H1 (cell line): ENCODE measurements at regions not wholly inside any gene's neighbourhood (a gene's known extent, or its start where the extent isn't known, plus 50 kb on each side); places are given as distances from the start of the nearest gene placed in this dataset.

Experiments used
- CTCF ChIA-PET: fragments of 300-600 bp; sonication (Branson Sonifier 250); formaldehyde crosslinking; loops from one replicate; lab custom pipeline; 2021; ENCODE audit not compliant: partially characterized antibody; lab: Charles Lee
- POLR2A ChIA-PET: fragments of 300-600 bp; sonication (Branson Sonifier 250); formaldehyde crosslinking; loops from one replicate; lab custom pipeline; 2021; ENCODE audit warnings: inconsistent platforms; ENCODE audit not compliant: partially characterized antibody; lab: Charles Lee
- DNase-seq, 2 experiments: peaks; one replicate each; pipeline versions ENCODE4 v3.0.0 to v3.0.0-alpha.2; 2010 to 2022; ENCODE audit warnings: low spot score in 2 of 2, low read depth in 1 of 2, mixed read lengths in 1 of 2
- FAIRE-seq: peaks from 2 replicates; lab custom pipeline; 2011; peaks lifted over from hg19 to GRCh38; lab: Jason Lieb, UNC
- H2AFZ ChIP-seq: 2 replicates; pipeline ENCODE4 v1.8.1; 2012; ENCODE audit warnings: low read length, inconsistent platforms
- H2AK5ac ChIP-seq: 2 replicates; pipeline ENCODE4 v1.6.1; 2013; ENCODE audit warnings: low read depth, low read length
- H2BK120ac ChIP-seq: replicated peaks from 2 replicates; pipeline ENCODE3; 2013; ENCODE audit warnings: low read depth, low read length, inconsistent platforms
- H2BK12ac ChIP-seq: 2 replicates; pipeline ENCODE4 v1.6.1; 2013; ENCODE audit warnings: low read depth, low read length
- H2BK15ac ChIP-seq: 2 replicates; pipeline ENCODE4 v1.6.1; 2013; ENCODE audit warnings: low read length
- H2BK20ac ChIP-seq: 2 replicates; pipeline ENCODE4 v1.6.1; 2013; ENCODE audit warnings: low read length
- H2BK5ac ChIP-seq: 2 replicates; pipeline ENCODE4 v1.6.1; 2013; ENCODE audit warnings: low read depth, low read length
- H3K14ac ChIP-seq: 2 replicates; pipeline ENCODE4 v1.6.1; 2013; ENCODE audit warnings: inconsistent platforms; ENCODE audit not compliant: insufficient read length
- H3K18ac ChIP-seq: 2 replicates; pipeline ENCODE4 v1.6.1; 2013; ENCODE audit warnings: low read length; ENCODE audit errors: extremely low read depth
- H3K23ac ChIP-seq: 2 replicates; pipeline ENCODE4 v1.6.1; 2013; ENCODE audit warnings: inconsistent platforms; ENCODE audit not compliant: insufficient read length
- H3K23me2 ChIP-seq: 2 replicates; pipeline ENCODE4 v1.6.1; 2013; ENCODE audit warnings: low read depth, low read length
- H3K27ac ChIP-seq: 2 replicates; pipeline ENCODE4 v1.6.1; 2011; ENCODE audit warnings: low read depth, low read length, inconsistent platforms
- H3K27me3 ChIP-seq, 4 experiments: replicated peaks in 1 of 4; 1 replicate in 1 of 4; 2 replicates in 3 of 4; pipeline versions ENCODE4 v1.6.1 to v1.8.1; 2011 to 2013; ENCODE audit warnings: low read length in 3 of 4, mild to moderate bottlenecking in 3 of 4, inconsistent platforms in 2 of 4, mixed read lengths in 2 of 4, moderate library complexity in 1 of 4; ENCODE audit not compliant: control insufficient read depth in 3 of 4, insufficient read depth in 3 of 4; ENCODE audit errors: extremely low read depth in 1 of 4
- H3K36me3 ChIP-seq, 4 experiments: 2 replicates each; pipeline versions ENCODE4 v1.6.1 to v1.8.1; 2011 to 2013; ENCODE audit warnings: mild to moderate bottlenecking in 4 of 4, low read length in 3 of 4, moderate library complexity in 2 of 4, control low read depth in 1 of 4, inconsistent platforms in 1 of 4; ENCODE audit not compliant: insufficient read depth in 4 of 4, control insufficient read depth in 2 of 4
- H3K4ac ChIP-seq: replicated peaks from 2 replicates; pipeline ENCODE3; 2013; ENCODE audit warnings: low read length, low read depth, mixed read lengths, inconsistent platforms; ENCODE audit not compliant: insufficient read length
- H3K4me1 ChIP-seq, 4 experiments: replicated peaks in 1 of 4; 1 replicate in 1 of 4; 2 replicates in 3 of 4; pipeline versions ENCODE4 v1.6.1 to v1.8.1; 2011 to 2013; ENCODE audit warnings: low read length in 3 of 4, inconsistent platforms in 2 of 4, mixed read lengths in 1 of 4; ENCODE audit not compliant: insufficient read depth in 4 of 4, control insufficient read depth in 3 of 4
- H3K4me2 ChIP-seq, 2 experiments: 2 replicates each; pipeline versions ENCODE4 v1.6.1 to v1.8.1; 2011 to 2013; ENCODE audit warnings: low read depth in 2 of 2, low read length in 2 of 2, control low read depth in 1 of 2, inconsistent platforms in 1 of 2, mild to moderate bottlenecking in 1 of 2; ENCODE audit not compliant: insufficient read depth in 1 of 2
- H3K4me3 ChIP-seq, 4 experiments: fragments of 200-600, 300-600 bp in 1 of 4; sonication (generic), shearing (Covaris generic), sonication (Bioruptor Twin) in 1 of 4; 2 replicates each; pipeline versions ENCODE4 v1.5.1 to v1.8.1; 2011 to 2016; ENCODE audit warnings: low read length in 4 of 4, low read depth in 3 of 4, control low read depth in 2 of 4, inconsistent platforms in 2 of 4, mild to moderate bottlenecking in 2 of 4, mixed read lengths in 1 of 4, moderate library complexity in 1 of 4; ENCODE audit not compliant: insufficient read depth in 2 of 4; ENCODE audit errors: extremely low read depth in 1 of 4
- H3K56ac ChIP-seq: replicated peaks from 2 replicates; pipeline ENCODE3; 2013; ENCODE audit warnings: low read depth, mild to moderate bottlenecking, mixed read lengths, low read length, inconsistent platforms; ENCODE audit not compliant: insufficient read length
- H3K79me1 ChIP-seq: 2 replicates; pipeline ENCODE4 v1.6.1; 2013; ENCODE audit warnings: low read depth, low read length, control low read depth
- H3K79me2 ChIP-seq, 2 experiments: 2 replicates each; pipeline versions ENCODE4 v1.6.1 to v1.8.1; 2012 to 2013; ENCODE audit warnings: low read length in 2 of 2, mild to moderate bottlenecking in 2 of 2, inconsistent platforms in 1 of 2; ENCODE audit not compliant: insufficient read depth in 2 of 2, control insufficient read depth in 1 of 2
- H3K9ac ChIP-seq, 4 experiments: replicated peaks in 1 of 4; 1 replicate in 1 of 4; 2 replicates in 3 of 4; pipeline versions ENCODE4 v1.6.1 to v1.8.1; 2011 to 2013; ENCODE audit warnings: low read depth in 3 of 4, low read length in 3 of 4, control low read depth in 2 of 4, mild to moderate bottlenecking in 2 of 4, moderate library complexity in 2 of 4, inconsistent platforms in 1 of 4; ENCODE audit errors: extremely low read depth in 1 of 4
- H3K9me3 ChIP-seq, 2 experiments: 2 replicates each; pipeline versions ENCODE4 v1.6.1 to v1.8.1; 2012 to 2013; ENCODE audit warnings: mild to moderate bottlenecking in 2 of 2, moderate library complexity in 2 of 2, control low read depth in 1 of 2, inconsistent platforms in 1 of 2, low read depth in 1 of 2, low read length in 1 of 2, mixed read lengths in 1 of 2; ENCODE audit not compliant: insufficient read depth in 2 of 2
- H4K20me1 ChIP-seq, 2 experiments: replicated peaks in 1 of 2; 2 replicates each; pipeline versions ENCODE3 to v1.8.1; 2011 to 2013; ENCODE audit warnings: inconsistent platforms in 2 of 2, low read length in 2 of 2, mild to moderate bottlenecking in 1 of 2; ENCODE audit not compliant: insufficient read depth in 2 of 2, control insufficient read depth in 1 of 2
- H4K5ac ChIP-seq: 2 replicates; pipeline ENCODE4 v1.6.1; 2013; ENCODE audit warnings: low read length, low read depth, mixed read lengths, inconsistent platforms; ENCODE audit not compliant: insufficient read length
- H4K8ac ChIP-seq: 2 replicates; pipeline ENCODE4 v1.8.0; 2013; ENCODE audit warnings: mild to moderate bottlenecking, moderate library complexity, low read length, inconsistent platforms; ENCODE audit not compliant: insufficient read depth; ENCODE audit errors: extremely low read depth
- H4K91ac ChIP-seq: replicated peaks from 2 replicates; pipeline ENCODE3; 2013; ENCODE audit warnings: low read length, mixed read lengths, inconsistent platforms; ENCODE audit not compliant: insufficient read length
- CBX5 ChIP-seq: fragments of 300-800, 300-1000 bp; sonication (generic); IDR thresholded peaks from 2 replicates; pipeline ENCODE4 v1.7.1; 2016; ENCODE audit warnings: antibody characterized with exemption, low read length, low read depth
- CBX8 ChIP-seq: fragments of 300-800, 300-1000 bp; sonication (generic); IDR thresholded peaks from 2 replicates; pipeline ENCODE4 v1.7.1; 2016; ENCODE audit warnings: low read depth, low read length, borderline replicate concordance
- CTBP2 ChIP-seq: IDR thresholded peaks from 2 replicates; pipeline ENCODE4 v1.7.0; 2011; ENCODE audit warnings: borderline replicate concordance, mild to moderate bottlenecking, moderate library complexity, mixed read lengths, low read length; ENCODE audit not compliant: insufficient read depth, insufficient read length
- EGR1 ChIP-seq: IDR thresholded peaks from 2 replicates; pipeline ENCODE4 v1.6.1; 2011; ENCODE audit warnings: low read depth, low read length, borderline replicate concordance
- FOSL1 ChIP-seq: IDR thresholded peaks from 2 replicates; pipeline ENCODE4 v1.6.1; 2011; ENCODE audit warnings: mild to moderate bottlenecking, low read depth, low read length, moderate library complexity; ENCODE audit not compliant: insufficient read depth
- HDAC2 ChIP-seq, 2 experiments: fragments of 300-600 bp in 1 of 2; sonication (generic) in 1 of 2; IDR thresholded peaks; 2 replicates each; pipeline ENCODE4 v1.6.1; 2011 to 2012; ENCODE audit warnings: low read depth in 2 of 2, low read length in 2 of 2, mild to moderate bottlenecking in 2 of 2, moderate library complexity in 2 of 2, borderline replicate concordance in 1 of 2, inconsistent platforms in 1 of 2
- JUND ChIP-seq: IDR thresholded peaks from 2 replicates; pipeline ENCODE4 v1.6.1; 2011; ENCODE audit warnings: mild to moderate bottlenecking, improper control_type of control experiment, low read length
- KDM1A ChIP-seq: fragments of 200-600, 300-600 bp; sonication (generic); IDR thresholded peaks from 2 replicates; pipeline ENCODE4 v1.7.1; 2016; ENCODE audit warnings: mild to moderate bottlenecking, low read length, borderline replicate concordance
- RFX5 ChIP-seq: IDR thresholded peaks from 2 replicates; pipeline ENCODE4 v1.6.1; 2011; ENCODE audit warnings: low read depth, low read length, improper control_type of control experiment, borderline replicate concordance
- SP1 ChIP-seq: IDR thresholded peaks from 2 replicates; pipeline ENCODE4 v1.6.1; 2011; ENCODE audit warnings: low read depth, low read length
- SP2 ChIP-seq: IDR thresholded peaks from 2 replicates; pipeline ENCODE4 v1.6.1; 2012; ENCODE audit warnings: mild to moderate bottlenecking, low read length, inconsistent platforms
- WGBS, 2 experiments: shearing (Covaris generic) in 1 of 2; methylation state at CpG; one replicate each; pipeline versions ENCODE4 v1.1.6 to v1.1.7; 2013 to 2015; ENCODE audit warnings: low lambda C conversion rate in 2 of 2, mixed read lengths in 2 of 2, inconsistent platforms in 1 of 2, low coverage in 1 of 2, missing lambda C conversion rate in 1 of 2; ENCODE audit not compliant: insufficient replicate concordance in 2 of 2, insufficient coverage in 1 of 2, insufficient read length in 1 of 2; ENCODE audit errors: extremely low coverage in 1 of 2, missing lambda C conversion rate in 1 of 2; 5-methylcytosine and 5-hydroxymethylcytosine counted together
- TF ChIP-seq, protein P1 (sequence below): IDR thresholded peaks from 2 replicates; pipeline ENCODE4 v1.6.1; 2011; ENCODE audit warnings: low read depth, mild to moderate bottlenecking, low read length; ENCODE audit not compliant: insufficient read depth

DNA sequence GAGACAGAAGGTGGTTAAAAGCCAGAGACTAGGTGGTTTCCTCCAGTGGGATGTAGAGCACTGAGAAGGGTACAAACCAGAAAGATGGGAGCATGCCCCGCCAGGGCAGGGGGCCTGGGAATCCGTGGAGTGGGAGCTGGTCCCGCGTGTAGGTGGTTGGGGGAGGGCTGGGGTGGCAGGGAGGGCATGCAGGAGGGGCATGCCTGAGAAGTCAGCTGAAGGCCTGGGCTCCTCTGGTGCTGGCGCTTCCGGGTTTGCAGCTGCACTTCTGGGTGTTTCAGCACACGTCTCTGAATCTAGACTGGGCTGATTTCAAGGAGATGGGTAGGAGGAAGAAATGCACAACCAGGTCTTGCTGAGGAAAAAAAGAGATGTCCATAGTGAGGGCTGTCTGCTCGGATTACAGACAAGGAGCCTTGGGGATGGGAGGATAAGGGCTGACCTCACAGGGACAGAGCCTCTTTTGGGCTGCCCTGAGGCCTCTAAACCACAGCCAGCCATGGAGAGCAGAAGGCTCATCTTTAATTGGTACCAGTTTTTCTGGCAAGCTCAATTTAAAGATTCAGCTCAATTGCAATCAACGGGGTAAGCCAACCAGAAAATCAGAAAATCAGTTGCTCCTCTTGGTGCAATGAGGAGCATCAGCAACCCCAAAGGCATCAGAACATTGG lies 151.9 kb downstream of the FAM43A start:
- FAIRE-seq (no peak), DNase-seq (no peak)
- Histone ChIP-seq H3K23ac (no peak overlapping the region), H3K23me2 (no peaks in the 10 kb centered on the region), H2AFZ (no peak overlapping the region), H3K4me3 (no peak overlapping the region), H2BK5ac (no peak overlapping the region), H3K36me3 (no peaks in the 10 kb centered on the region), H4K20me1 (no peaks in the 10 kb centered on the region), H3K9ac (no peak overlapping the region), H2BK20ac (no peak overlapping the region), H3K4me2 (no peak overlapping the region), H3K56ac (no peak overlapping the region), H3K79me1 (no peaks in the 10 kb centered on the region), H2BK15ac (no peak overlapping the region), H3K9me3 (no peaks in the 10 kb centered on the region), H2BK120ac (no peak overlapping the region), H3K4ac (no peak overlapping the region), H2AK5ac (no peak overlapping the region), H2BK12ac (no peak overlapping the region), H3K18ac (no peak overlapping the region), H3K27me3 (no peaks in the 10 kb centered on the region), H4K5ac (no peak overlapping the region), H3K79me2 (no peaks in the 10 kb centered on the region), H4K8ac (no peak overlapping the region), H3K14ac (no peak overlapping the region), H3K4me1 (no peaks in the 10 kb centered on the region), H4K91ac (no peak overlapping the region), H3K27ac (no peak overlapping the region)
- ChIA-PET POLR2A (no interaction called here), CTCF (interaction anchor here (1.0 to 2.2 kb wide), 7 partner anchors 12 to 155 kb away, joined by 3 to 6 read pairs (median 3); no protein-coding TSS in a partner anchor)
- WGBS, 2 experiments: 74% methylated on average over 9 of the region's 9 CpGs; no CpG with 5 or more reads in 1 of the 2 experiments
- TF ChIP-seq FOSL1 (no peak), CBX8 (no peak), HDAC2 (IDR thresholded peaks at IDR 0.05; ENCODE audit: borderline replicate concordance in 1 of 2, low read depth in 2 of 2, low read length in 2 of 2) (no peak), SP1 (no peak), KDM1A (no peak), RFX5 (no peak), SP2 (no peak), EGR1 (no peak), CTBP2 (no peak), CBX5 (no peak), JUND (no peak)
- TF ChIP-seq, protein P1, sequence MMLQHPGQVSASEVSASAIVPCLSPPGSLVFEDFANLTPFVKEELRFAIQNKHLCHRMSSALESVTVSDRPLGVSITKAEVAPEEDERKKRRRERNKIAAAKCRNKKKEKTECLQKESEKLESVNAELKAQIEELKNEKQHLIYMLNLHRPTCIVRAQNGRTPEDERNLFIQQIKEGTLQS: no peak
